ENCODE measurements at regions not wholly inside any gene's neighbourhood (a gene's known extent, or its start where the extent isn't known, plus 50 kb on each side); places are given as distances from the start of the nearest gene placed in this dataset.

DNA sequence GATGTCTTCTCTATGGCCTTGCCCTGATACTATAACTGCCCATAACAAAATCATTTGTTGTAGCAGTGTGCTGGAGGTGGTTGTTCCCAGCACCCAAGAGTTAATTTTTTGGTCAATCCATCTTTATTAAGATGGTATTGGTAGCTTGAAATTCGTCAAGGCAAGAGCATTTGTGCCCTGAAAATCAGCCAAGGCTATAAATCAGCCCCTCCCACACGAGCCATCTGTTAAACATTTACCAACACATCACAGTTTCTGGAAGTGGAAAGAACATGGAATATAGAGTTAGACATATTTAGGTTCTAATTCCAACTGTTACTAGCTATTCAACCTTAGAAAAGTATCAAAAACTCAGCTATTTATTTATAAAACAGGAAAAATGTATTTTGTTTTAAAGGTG, 888.4 kb upstream of the GJE1 start:
- TF ChIP-seq EZH2 (IDR thresholded peaks at IDR 0.05; ENCODE audit: insufficient read depth, poor library complexity, severe bottlenecking) (no peak), EZH2phosphoT487 (IDR thresholded peaks at IDR 0.05; ENCODE audit: insufficient read depth, low read depth) (no peak)

Measured in GM23248 (cell line).